NCI-H1105 (cell line): ENCODE measurements at regions not wholly inside any gene's neighbourhood (a gene's known extent, or its start where the extent isn't known, plus 50 kb on each side); places are given as distances from the start of the nearest gene placed in this dataset.

Source experiments
- DNase-seq: peaks from one replicate; lab custom pipeline; 2025; lab: John Stamatoyannopoulos, UW

- DNase-seq: no peak
Measured at GRCh38 chr18:40440088-40440487, 1514.9 kb upstream of the PIK3C3 start.

DNA sequence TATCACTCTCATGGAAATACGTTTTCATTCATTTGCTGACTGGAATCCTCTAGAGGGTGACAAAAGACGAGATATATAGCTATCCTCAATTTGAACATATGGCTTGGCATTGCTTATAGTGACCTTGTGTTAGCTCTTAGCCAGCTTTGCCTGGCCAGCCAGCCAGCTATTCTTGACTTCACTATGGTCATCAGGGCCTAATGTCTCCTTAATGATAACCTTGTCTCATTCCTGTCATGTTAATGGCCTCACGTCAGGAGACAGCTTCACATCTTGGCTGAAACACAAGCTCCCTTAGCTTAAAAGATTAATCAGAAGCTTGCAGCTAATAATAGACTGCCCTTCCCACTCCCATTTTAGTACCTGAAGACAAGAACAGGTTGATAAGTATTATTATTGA lies 1517.5 kb upstream of the PIK3C3 start:
- no peak for DNase-seq

GRCh38 chr18:40431071-40431985 lies 1523.7 kb upstream of the PIK3C3 start:
- peak; percentile 28 for DNase-seq

GRCh38 chr18:40423291-40423690 lies 1531.7 kb upstream of the PIK3C3 start:
- DNase-seq: no peak

DNA sequence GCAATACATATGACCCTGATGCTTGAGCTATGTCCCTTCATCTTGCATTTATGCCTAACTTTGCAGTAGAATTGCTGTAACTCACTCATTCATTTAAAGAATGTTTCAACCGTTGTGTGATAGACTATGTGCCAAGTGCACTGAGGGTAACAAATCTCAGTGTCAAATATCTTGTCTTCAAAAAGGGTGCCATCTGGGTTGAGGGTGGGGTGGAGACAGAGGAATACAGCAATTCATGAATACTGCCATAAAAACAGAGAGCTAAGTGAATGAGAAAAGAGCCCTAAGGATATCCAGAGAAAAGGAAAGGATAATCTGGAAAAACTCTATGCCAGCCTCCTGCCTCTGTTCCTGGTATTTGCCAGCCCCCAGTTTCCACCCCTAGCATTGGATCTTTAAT lies 1534.4 kb upstream of the PIK3C3 start:
- DNase-seq: no peak

DNA sequence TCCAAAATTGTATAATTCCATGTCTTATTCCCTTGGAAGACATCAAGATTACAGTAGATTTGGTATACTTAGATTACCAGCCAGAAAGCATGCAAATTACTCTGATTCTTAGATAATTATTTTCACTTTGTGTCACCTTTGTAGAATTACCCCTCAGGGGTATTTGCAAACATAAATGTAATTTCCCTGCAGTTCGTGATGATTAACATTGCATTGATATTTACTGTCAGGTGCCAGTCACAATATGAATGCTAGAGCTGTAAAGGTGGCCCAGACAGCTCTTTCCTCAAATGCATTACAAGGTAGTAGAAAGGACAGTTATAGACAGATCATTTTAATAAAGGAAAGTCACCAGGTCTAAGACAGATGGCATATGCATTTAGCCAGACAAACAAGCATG lies 1537.5 kb upstream of the PIK3C3 start:
- no peak for DNase-seq

- no peak for DNase-seq
Measured at GRCh38 chr18:40415821-40416220, 1539.2 kb upstream of the PIK3C3 start.

DNA sequence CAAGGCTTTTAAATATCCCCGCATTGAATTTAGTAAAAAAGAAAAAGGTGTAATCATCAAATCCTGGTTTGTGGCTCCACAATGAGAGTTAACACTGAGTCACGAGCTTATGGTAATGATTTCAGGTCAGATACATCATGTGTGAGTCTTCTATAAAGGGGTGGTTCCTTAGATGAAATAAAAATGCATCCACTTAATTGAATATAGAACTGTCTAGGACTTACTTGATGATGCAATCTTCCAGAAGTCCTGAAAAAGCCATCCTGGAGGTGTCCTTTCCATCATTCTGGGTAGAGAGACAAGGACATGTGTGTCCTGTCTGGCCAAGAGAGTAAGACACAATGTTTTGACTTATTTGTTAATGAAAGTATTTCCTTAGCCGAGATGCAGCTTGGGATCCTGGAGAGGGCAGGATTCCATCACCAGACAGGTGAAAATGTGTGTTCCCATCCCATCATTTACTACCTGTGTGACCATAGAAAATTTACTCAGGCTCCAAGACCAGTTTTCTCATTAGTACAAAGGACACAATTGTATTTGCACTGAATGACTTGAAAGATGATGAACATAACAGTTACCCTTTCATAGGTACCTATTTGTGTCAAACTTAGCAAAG lies 1539.8 kb upstream of the PIK3C3 start:
- no peak for DNase-seq

- DNase-seq: peak; percentile 23
Measured at GRCh38 chr18:40414155-40414754, 1540.8 kb upstream of the PIK3C3 start.

GRCh38 chr18:40413160-40413559 lies 1541.9 kb upstream of the PIK3C3 start:
- DNase-seq: peak; percentile 10

- no peak for DNase-seq
Measured at GRCh38 chr18:40412410-40412809, 1542.6 kb upstream of the PIK3C3 start.

- DNase-seq: no peak
Measured at GRCh38 chr18:40407909-40408308, 1547.1 kb upstream of the PIK3C3 start.

DNA sequence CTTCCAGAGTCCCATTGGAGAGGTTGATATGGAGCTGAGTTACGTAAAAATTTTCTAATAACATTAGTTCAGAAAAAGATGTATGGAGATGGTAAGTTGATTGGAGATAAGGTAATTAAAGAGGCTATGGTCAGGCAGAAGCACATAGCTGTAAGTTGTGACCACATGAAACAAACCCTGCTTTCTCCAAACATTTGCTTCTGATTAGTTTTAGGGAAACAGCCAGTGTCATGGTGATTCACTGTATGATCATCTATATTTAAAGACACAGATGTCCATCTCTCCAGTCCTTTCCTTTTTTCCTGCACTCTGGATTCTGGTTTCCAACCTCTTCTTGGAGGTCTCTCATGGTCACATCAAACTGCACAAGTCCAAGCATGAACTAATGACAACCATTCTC lies 1550.8 kb upstream of the PIK3C3 start:
- DNase-seq: no peak

GRCh38 chr18:40402052-40402451 lies 1553.0 kb upstream of the PIK3C3 start:
- DNase-seq: no peak

DNA sequence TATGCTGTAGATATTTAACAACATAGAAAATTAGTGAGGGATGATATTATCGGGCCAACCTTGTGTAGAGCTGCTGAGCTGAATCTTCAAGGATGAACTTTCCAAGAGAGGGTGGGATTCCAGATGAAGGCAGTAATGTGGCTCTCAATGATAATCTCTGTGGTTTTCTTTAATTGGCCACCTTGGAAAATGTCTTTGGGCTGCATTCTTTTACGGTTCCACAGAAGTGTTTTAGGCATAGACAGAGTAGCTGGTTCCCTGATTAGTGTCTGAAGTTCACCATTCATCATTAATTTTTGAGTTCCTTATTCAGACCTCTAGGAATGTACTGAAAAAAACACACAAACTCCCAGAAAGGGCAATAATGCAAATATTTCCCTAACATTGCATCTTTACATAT lies 1566.9 kb upstream of the PIK3C3 start:
- DNase-seq: no peak

GRCh38 chr18:40387130-40387787 lies 1567.8 kb upstream of the PIK3C3 start:
- no peak for DNase-seq

- DNase-seq: no peak
Measured at GRCh38 chr18:40382197-40382596, 1572.8 kb upstream of the PIK3C3 start.

- DNase-seq: no peak
Measured at GRCh38 chr18:40380686-40381439, 1574.2 kb upstream of the PIK3C3 start.

DNA sequence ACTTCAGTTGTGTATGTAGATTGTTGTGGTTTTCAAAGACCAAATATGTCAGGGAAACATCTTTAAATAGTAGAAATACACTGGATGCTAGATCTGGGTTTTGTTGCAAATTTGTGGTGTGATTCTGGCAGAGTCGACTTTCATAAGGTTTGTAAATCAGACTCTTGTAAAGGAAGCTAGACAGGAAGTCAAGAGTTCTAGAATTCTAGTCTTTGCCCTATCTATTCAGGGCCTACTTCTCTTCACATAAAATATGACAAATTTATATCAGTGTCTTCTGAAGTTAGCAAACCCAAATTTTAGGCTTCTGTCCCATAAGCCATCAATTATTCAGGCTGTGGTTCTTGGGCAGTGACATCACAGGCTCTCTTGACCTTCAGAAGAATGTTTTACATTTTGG lies 1579.2 kb upstream of the PIK3C3 start:
- DNase-seq: no peak

GRCh38 chr18:40371673-40372072 lies 1583.4 kb upstream of the PIK3C3 start:
- no peak for DNase-seq

DNA sequence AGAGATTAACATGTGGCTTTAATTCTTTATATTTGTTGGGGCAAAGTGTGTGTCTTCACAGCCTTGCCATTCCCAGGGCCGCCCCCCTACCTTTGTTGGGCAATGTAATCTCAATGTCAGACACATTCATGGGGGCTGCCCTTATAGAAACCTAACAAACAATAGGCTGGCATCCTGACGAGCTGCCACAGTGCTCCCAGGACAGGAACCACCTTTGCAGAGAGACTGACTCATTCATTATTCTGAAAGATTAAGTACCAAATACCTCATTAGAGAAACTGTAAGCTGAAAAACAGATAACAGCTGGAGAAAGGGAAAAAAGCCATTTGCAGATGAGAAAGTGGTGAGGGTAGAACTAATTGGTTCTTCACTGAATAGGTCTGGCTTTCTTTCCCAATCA lies 1587.5 kb upstream of the PIK3C3 start:
- DNase-seq: no peak

- DNase-seq: no peak
Measured at GRCh38 chr18:40366521-40366920, 1588.5 kb upstream of the PIK3C3 start.
